ENCODE measurements at regions not wholly inside any gene's neighbourhood (a gene's known extent, or its start where the extent isn't known, plus 50 kb on each side); places are given as distances from the start of the nearest gene placed in this dataset.

- TF ChIP-seq POLR2A (IDR thresholded peaks at IDR 0.05): no peak
- no peak for TF ChIP-seq CTCF (IDR thresholded peaks at IDR 0.05)
Observed at GRCh38 chr10:130964771-130965170, 346.8 kb downstream of the TCERG1L start.
